ENCODE measurements at regions not wholly inside any gene's neighbourhood (a gene's known extent, or its start where the extent isn't known, plus 50 kb on each side); places are given as distances from the start of the nearest gene placed in this dataset.
"Not testable (repeated sequence)": the region's sequence is repeated elsewhere in the genome, so short reads cannot be mapped to it uniquely, and the experiment has no call there.

GRCh38 chr10:29229258-29229705, 59.6 kb upstream of the LYZL1 start:
- no peak for DNase-seq

DNA sequence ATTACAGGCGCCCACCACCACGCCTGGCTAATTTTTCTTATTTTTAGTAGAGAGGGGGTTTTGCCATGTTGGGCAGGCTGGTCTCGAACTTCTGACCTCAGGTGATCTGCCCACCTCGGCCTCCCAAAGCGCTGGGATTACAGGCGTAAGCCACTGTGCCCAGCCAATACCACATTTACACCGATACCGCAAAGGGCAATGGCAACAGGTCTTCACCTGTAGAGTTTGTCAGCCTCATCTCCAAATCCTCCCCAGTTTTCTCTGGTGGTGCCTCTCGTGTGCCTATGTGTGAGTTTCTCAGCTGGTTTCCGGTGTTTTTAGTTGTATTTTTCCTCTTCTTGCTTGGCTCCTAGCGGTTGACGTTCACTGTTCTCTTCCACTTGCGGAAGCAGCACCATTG, 52.0 kb upstream of the LYZL1 start:
- not testable (repeated sequence) for DNase-seq

GRCh38 chr10:29237786-29238185, 51.1 kb upstream of the LYZL1 start:
- DNase-seq, result no peak

GRCh38 chr10:29238523-29239135, 50.2 kb upstream of the LYZL1 start:
- no peak for DNase-seq
